ENCODE measurements at regions not wholly inside any gene's neighbourhood (a gene's known extent, or its start where the extent isn't known, plus 50 kb on each side); places are given as distances from the start of the nearest gene placed in this dataset.
A peak's percentile ranks its signal among the peaks of the same experiment; 100 is the strongest.

DNA sequence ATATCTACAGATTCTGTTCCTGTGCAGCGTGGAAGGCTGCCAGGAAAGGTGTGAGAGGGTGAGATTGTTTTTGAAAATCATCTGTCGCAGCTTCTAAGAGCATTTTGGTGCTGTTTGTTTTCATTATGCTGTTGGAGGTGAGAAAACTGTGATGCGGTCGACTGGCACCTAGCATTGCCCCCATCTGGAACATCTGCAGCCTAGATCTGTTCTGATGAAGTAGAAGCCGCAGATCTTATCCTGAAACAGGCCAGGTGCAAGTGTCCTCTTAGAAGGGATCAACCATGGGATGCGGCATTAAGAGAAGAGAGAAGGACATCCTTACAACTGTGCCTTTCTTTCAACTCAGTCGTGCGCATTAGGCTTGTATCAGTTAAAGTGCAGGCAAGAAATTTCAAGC lies 167.3 kb downstream of the CDH26 start:
- DNase-seq (ENCODE audit: low read depth, low spot score): no peak

DNA sequence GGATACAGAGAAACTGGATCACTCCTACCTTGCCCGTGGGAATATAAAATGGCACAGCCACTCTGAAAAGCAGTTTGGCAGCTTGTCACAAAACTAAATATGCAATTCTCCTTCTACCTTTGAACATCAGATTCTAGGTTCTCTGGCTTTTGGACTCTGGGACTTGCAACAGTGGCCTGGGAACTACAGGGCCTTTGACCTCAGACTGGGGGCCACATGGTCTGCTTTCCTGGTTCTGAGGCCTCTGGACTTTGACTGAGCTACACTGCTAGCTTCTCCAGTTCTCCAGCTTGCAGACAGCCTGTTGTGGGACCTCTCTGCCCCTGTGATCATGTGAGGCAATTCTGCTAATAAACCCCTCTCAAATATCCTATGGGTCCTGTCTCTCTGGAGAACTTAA lies 168.8 kb downstream of the CDH26 start:
- no peak for DNase-seq (ENCODE audit: low read depth, low spot score)

DNA sequence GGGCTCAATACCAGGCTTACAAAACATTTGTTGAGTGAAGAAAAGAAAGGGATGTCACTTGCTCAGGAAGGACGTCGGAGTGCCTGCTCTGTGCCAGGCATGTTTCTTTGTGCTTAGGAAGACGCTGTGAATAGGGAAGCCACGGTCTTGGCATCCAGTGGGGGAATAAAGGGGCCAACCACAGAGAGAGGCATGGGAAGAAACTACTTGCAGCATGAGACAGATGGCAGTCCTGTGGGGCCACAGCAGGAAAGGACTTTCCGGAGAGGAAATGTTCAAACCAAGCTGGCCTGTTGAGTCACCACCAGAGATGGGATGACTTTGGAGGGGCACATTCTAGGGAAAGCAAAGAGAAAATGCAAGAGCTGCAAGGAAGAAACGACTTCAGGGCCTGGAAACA lies 173.2 kb downstream of the CDH26 start:
- DNase-seq (ENCODE audit: low read depth, low spot score): no peak

DNA sequence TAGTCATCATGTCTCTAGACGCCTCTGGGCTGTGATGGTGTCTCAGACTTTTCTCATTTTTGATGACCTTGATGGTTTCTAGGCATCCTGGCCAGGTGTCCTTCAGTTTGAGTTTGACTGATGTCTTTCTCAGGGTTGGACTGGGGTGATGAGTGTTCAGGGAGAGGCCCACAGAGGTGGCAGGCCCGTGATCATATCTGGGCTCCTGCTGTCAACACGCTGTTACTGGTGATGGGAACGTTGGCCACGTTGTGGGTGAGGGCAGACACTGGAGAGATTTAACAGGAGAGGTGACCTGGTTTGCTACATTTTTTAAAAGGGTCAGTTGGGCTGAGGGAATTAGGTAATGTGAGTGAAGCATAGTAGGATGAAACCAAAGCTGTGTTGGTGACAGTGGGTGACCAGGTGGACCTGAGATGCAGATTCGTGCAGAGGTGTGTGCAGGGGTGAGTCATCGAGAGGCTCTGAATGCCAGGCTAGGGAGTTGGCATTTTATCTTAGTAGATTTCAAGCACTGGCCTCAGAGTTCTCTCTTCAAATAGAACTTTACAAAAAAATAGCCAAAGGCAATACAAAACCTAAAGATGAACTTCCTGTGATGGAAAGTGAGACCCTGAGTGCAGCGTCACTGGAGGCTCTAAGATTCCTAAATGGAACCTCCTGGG lies 174.1 kb downstream of the CDH26 start:
- no peak for DNase-seq (ENCODE audit: low read depth, low spot score)

DNA sequence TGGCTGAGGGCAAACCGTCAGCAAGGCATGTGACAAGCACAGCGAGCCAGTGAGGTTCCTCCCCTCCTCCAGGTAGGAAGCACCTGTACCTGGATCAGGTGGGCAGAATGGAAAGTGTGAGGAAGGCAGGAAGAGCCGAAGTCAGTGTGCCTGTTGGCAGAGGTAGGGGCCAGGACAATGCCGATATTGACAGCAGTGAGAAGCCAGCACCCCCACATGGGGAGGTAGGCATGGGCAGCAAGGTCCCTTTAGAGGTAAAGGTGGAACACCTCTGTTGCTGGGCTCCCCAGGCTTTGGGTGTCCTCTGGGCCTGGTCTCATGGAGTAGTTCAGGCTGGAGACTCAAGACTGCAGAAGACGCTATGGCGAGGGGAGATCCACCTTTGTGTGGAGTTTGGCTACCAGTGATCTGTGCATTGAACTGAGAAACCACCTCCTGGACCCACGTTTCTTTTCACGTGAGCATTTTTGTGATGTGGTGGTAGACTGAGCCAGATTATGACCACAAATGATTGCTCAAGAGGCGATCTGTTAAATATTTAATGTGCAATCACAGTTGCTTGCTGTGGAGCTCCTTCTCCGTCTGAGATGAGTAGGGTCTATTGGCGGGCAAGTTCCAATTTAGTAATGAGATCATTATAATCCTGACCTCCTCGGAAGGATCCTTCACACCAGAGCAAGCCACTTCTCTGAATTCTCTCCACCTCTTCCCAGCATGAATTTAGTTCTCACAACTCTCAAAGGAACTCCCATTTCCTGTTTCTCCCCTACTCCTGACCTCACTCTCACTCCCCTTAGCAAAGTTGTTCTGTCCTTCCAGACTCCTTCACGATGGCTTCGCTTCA lies 174.8 kb downstream of the CDH26 start:
- no peak for DNase-seq (ENCODE audit: low read depth, low spot score)

DNA sequence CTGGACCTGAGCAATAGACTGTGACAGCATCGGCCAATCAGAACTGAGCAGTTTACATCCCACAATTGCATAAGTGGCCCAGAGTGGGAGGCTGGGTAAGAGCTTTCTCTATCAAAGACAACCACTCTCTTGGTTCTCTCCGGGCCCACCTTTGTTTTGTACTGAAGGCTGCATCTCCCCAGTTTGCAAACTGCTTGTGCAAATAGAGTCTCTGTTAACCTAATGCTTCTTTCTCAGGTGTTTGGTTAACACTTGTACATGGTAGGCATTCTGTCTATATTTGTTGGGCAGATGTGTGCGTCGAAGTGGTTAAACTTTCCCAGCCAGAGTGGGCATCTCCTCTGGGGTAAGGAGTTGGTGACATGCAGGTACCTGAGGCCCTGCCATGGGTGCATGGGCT lies 177.1 kb downstream of the CDH26 start:
- no peak for DNase-seq (ENCODE audit: low read depth, low spot score)

DNA sequence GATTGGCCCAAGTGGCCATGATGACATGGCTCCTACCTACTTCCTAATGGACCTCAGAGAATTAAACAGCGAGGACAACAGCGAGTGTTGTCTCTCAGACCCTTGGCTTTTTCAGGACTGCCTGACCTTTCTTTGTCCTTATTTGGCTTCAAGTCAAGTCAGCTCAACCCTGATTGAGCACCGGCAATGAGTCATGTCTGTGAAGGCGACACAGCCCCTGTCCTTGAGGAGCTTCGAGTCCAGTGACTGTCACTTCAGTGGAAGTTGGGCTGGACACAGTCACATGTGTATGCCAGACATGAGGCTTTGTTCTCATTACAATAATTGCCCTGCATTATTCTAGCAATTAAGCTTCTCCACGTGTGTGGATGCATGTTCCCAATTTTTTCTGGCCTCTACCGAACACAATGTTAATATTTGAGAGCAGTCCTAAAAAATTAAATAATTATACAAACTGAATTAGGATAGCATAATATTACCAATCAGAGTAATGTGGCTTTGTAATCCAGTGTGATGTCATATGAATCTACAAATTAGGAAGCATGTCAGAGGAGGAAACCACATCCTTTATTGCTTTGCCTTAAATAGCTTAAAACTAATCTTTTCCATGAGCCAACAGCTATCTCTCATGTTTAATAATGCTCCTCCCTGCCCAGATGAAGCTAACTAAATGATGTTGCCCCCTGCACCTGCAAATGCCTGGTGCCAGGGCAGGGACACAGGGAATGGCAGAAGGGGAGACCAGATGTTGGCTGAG lies 178.6 kb downstream of the CDH26 start:
- DNase-seq (ENCODE audit: low read depth, low spot score): no peak

DNA sequence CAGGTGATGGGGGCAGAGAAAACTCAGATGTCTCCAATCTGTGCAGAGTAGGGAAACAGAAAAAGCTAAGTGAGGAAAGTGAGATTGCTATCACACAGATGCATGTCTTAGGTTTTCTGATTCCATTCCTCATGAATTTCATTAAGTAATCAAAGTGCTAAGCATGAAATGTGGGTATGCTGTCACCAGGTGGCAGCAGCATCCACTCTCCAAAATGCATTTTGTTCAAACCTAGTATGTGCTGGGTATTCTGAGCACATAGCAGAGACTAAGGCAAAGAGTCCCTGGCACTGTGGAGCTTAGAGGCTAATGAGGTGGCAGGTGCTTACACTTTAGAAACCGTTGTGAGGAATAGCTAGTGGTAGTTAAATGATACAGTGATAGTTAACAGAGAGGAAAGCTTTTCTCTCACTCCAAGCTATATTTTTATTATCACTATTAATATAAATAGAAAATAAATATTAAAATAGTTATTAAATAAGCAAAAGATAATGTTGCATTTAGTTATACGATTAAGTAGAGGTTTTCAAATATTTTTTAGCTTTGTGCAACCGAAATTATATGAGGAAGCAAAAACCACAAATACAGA lies 179.5 kb downstream of the CDH26 start:
- DNase-seq (ENCODE audit: low read depth, low spot score): no peak

DNA sequence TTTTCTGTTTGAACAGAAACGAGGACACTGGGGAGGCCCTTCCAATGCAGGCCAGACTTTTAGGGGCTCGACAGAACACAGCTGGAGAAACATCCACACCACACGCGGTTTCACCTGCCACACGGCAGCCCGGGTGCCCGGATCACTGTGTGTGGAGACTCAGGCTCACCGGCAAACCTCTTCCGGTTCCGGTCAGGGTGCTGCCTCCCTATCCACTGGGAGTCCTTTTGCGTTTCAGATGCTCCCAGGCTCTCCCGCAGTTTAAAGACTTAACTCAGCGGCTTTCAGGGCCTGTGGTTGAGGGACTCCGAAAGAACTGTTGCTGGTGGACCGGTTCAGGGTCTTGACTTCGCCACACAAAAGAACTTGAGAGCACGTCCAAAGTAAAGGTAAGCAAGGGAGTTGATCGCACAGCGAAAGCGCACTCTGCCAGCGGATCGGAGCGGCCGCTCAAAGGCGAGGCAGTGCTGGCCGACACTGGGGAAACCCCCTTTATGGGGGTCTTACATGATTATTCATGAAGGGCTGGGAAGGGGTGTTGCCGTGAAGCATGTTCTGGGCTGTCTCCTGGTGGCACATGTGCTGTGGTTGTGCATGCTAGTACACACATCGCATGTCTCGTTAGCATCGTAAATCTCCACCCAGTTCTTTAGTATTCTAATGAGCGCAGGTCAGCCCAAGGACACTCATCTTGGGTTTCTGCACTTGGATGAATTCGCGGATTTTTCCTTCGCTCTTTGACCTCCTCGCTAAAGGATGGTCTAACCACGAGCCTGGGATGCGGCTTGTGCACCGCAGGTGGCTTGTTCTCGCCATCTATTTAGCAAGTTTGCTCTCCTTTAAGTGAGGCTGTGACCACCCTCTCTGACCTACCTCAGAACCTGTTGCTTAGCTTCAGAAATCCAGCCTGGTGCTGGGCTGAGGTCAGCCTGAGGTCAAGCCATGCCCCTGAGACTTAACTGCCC lies 180.3 kb downstream of the CDH26 start:
- DNase-seq (ENCODE audit: low read depth, low spot score): peak; percentile 32

DNA sequence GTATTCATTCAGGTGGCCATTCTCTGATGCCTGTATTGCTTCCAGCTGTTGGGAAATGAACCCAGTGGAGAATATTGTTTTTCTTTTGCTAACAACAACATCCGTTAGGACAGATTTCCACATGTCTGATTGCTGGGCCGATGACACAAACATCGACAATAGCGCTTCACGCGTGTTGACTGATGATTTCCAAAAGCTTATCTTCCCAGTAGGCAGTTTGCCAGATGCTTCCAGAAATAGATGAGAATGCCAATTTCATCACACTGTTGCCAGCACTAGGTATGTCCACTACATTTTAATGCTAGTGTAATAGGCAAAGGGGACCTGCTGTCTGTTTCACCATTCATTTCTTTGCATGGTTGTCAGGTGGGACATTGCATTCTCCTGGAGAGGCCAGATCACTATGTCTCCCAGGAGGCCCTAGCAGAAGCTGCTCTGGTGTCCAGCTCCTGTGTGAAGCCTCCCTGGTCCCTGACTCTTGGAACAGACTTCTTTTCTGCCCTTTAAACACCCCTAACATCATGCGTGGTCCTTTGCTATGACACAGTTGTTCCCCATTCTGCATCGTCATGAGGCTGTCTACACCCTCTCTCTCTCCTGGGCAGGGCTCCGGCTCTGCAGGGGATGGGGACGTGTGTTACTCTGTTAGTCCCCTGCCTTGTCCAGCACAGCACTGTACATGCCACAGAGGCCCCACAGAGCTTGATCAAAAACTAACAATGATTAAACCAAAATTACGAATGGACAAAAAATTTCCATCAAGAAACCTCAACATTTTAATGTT lies 181.6 kb downstream of the CDH26 start:
- no peak for DNase-seq (ENCODE audit: low read depth, low spot score)

DNA sequence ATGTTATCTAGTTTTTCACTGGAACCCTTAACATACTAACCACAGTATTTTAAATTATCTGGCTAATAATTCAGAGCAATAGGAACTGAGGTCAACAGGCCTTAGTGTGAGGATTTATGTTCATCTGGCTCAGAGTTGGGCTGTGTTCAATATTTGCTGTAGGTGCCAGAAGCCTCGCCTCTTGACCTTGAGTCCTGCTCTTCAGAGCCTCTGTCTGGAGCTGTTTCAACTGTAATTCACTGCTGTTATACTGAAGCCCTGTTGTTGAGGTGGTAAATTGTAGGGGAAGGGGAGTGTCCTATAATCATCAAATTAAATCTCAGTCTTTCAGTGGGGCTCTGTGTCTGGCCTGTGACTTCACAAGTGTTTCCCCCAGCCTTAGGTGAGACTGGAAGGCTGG lies 184.4 kb downstream of the CDH26 start:
- DNase-seq (ENCODE audit: low read depth, low spot score): no peak

DNA sequence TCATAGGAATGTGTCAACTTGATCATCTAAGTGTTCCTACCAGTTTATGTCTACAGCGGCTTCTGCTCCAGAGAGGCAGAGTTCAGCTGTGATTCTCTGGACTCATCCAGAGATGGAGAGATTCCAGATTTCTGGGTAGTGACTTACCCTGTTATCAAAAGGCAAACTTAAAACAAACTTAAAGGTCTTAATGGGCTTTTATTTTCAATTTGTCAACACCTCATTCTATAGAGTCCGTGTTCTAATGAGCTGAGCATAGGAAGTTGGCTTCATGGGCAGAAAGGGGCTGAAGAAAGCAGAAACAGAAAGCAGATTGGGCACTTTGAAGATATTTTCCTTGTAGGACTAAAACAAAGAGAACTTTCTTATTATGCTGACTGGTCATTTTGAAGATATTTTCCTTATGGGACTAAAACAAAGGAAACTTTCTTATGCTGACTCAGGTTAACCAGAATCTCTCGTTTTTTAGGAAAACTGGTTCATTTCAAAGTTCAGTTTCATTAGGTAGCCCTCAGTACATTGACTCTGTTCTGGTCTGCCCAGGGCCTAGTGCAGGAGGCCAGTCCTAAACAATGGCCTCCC lies 185.1 kb downstream of the CDH26 start:
- DNase-seq (ENCODE audit: low read depth, low spot score): no peak

DNA sequence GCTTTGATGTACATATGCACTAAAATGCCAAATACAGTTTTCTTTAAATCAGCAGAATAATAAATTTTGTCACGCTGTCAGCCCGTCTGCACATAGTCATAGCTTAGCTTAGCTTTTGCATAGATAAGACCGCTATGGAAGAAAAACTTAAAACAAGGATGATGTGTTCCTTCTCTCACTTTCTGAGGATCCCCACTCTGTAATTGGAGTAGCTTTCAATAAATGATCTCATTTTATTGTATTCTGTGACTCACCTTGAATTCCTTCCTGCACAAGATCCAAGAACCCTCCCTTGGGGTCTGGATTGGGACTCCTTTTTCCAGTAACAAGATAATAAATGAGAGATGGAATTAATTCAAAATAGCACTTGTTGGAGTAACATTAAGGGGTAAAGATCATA lies 186.2 kb downstream of the CDH26 start:
- DNase-seq (ENCODE audit: low read depth, low spot score): no peak

DNA sequence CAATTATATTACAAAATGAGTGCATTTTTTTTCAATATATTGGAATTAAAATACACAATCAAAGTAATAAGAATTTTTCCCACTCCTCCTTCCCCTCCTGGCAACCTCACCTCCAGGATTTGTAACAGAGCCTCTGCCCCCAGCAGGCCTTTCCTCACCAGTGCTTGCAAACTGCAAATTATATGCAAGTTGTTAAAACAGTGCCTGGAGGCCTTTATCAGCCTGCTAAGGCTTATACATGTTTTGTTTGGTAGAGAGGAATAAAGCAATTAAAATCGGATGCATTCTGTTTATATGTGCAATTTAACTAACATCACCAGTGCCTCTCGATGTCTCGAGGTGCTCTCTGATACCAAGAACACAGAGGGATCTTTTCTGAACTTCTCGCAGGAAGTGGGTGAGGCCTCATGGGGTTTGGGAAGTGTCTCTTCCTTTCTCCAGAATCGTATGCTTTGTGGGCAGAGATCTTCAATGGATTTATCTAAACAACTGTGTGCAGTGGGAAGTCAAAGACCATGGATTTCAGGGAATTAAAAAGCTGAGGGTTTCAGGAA lies 186.8 kb downstream of the CDH26 start:
- DNase-seq (ENCODE audit: low read depth, low spot score): no peak

DNA sequence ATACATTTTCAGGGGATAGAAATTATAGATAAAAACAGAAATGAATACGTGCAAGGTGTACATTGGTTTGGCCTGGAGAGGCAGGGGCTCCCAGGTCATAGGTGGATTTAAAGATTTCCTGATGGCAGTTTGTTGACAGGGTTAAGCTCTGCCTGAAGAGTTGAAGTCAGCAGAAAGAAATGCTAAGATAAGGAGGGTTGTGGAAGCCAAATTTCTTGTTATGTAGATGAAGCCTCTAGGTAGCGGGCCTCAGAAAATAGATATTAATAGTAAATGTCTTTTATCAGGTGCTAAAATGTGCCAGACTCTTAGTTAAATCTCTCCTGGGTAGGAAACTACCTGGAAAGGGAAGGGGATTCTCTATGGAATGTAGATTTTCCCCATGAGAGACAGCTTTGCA lies 188.8 kb downstream of the CDH26 start:
- DNase-seq (ENCODE audit: low read depth, low spot score): no peak

DNA sequence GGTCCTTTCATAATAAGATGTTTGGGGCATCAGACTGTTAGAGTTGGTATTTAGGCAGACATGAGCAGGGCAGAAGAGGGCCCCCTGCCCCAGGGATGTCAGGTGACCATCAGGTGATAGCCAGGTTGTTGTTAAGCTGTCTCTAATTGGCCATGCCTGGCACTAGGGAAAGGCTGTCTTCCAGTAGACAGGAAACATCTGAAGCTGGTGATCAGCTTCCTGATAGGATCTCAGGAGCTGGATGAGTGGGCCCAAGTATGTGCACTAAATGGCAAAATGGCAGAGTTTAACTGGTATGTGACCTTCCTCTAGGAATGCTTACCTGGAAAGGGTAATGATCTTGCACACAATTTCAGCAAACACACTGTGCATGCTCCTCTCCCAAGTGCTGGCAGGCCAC lies 190.7 kb downstream of the CDH26 start:
- DNase-seq (ENCODE audit: low read depth, low spot score): no peak

DNA sequence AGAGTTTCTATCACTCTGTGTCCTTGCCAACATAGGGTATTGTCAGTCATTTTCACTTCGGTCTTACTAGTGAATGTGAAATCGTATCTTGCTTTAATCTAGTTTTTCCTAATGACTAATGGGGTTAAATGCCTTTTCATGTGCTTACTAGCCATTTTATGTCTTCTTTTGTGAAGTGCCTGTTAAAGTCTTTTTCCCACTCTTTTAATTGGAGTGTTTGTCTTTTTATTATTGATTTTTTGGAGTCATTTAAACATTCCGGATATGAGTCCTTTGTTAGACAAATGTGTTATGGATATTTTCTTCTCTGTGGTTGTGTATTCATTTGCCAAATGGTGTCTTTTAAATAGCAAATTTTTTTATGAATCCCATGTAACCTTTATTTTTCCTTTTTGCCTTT lies 194.6 kb downstream of the CDH26 start:
- no peak for DNase-seq (ENCODE audit: low read depth, low spot score)

DNA sequence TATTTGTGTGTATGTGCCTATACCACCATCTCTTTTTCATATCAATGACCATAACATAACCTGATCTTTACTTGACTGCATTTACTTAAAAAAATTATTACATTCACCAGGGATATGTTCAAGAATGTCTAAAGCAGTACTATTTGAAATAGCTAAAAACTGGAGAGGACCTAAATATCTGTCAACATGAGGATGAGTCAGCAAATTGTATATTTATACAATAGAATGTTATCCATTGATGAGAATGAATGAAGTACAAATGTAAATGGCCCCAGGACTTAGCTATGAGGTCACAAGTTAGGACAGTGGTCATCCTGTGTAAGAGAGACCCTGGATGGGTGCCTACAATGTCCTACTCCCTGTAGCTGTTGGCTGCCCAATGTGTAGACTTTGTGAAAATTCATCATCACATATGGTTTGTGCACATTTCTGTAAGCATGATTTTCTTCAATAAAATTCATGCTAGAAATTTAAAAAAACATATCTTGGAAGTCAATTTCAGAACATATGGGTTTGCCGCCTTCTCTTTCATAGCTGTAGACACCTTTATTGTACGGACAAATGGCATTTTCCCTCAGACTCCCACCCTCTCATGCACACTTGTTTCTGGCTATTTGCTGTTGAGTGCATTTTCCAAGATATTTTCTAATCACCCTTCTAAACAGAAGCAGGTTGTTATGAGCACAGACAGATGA lies 202.4 kb downstream of the CDH26 start:
- no peak for DNase-seq (ENCODE audit: low read depth, low spot score)

DNA sequence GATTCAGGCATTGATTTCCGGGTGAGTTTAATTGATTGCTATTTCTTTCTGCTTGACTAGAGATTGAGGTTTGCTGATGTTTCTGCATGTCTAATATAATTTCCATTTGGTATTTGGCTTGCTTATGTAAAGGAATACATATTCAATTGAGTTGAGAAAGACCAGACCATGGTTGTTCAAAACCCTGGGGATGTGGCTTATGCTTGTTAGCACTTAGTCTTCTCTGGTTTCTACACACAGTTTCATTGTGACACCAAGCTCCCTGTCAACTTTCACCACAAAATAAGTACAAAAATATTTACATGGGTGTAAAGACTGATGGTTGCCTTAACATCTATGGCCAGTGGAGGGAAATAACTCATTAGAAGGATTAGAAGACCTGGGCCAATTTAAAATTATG lies 209.6 kb downstream of the CDH26 start:
- DNase-seq (ENCODE audit: low read depth, low spot score): no peak
